ENCODE measurements at regions not wholly inside any gene's neighbourhood (a gene's known extent, or its start where the extent isn't known, plus 50 kb on each side); places are given as distances from the start of the nearest gene placed in this dataset.
"Not testable (repeated sequence)": the region's sequence is repeated elsewhere in the genome, so short reads cannot be mapped to it uniquely, and the experiment has no call there.

GRCh38 chr16:22572331-22573224, 61.9 kb downstream of the NPIPB5 start:
- H3K27ac Mint-ChIP-seq, H3K4me1 Mint-ChIP-seq, DNase-seq, H3K36me3 Mint-ChIP-seq, H3K4me3 Mint-ChIP-seq, H3K9me3 Mint-ChIP-seq: not testable (repeated sequence)
- H3K27me3 Mint-ChIP-seq = peaks cover 23% of the 10 kb centered on the region

GRCh38 chr16:22573225-22573530, 62.5 kb downstream of the NPIPB5 start:
- not testable (repeated sequence) for DNase-seq, H3K36me3 Mint-ChIP-seq, H3K4me1 Mint-ChIP-seq, H3K27ac Mint-ChIP-seq, H3K4me3 Mint-ChIP-seq, H3K9me3 Mint-ChIP-seq
- H3K27me3 Mint-ChIP-seq = peaks cover 23% of the 10 kb centered on the region

GRCh38 chr16:22576506-22576905, 65.8 kb downstream of the NPIPB5 start:
- H3K27ac Mint-ChIP-seq, H3K4me3 Mint-ChIP-seq, DNase-seq, H3K4me1 Mint-ChIP-seq, H3K9me3 Mint-ChIP-seq, H3K36me3 Mint-ChIP-seq: not testable (repeated sequence)
- H3K27me3 Mint-ChIP-seq = peaks cover 23% of the 10 kb centered on the region

GRCh38 chr16:22583195-22583594, 72.5 kb downstream of the NPIPB5 start:
- H3K4me1 Mint-ChIP-seq, H3K9me3 Mint-ChIP-seq, H3K36me3 Mint-ChIP-seq, DNase-seq, H3K27ac Mint-ChIP-seq, H3K27me3 Mint-ChIP-seq, H3K4me3 Mint-ChIP-seq: not testable (repeated sequence)

- H3K4me3 Mint-ChIP-seq, H3K4me1 Mint-ChIP-seq, H3K27me3 Mint-ChIP-seq: not testable (repeated sequence)
Observed at GRCh38 chr16:22584459-22584858, 73.8 kb downstream of the NPIPB5 start.

GRCh38 chr16:22584941-22585340, 74.2 kb downstream of the NPIPB5 start:
- DNase-seq, H3K4me3 Mint-ChIP-seq, H3K36me3 Mint-ChIP-seq, H3K4me1 Mint-ChIP-seq, H3K27me3 Mint-ChIP-seq, H3K9me3 Mint-ChIP-seq, H3K27ac Mint-ChIP-seq: not testable (repeated sequence)

More at GRCh38 chr16:22584459-22584858, 73.8 kb downstream of the NPIPB5 start:
- H3K36me3 Mint-ChIP-seq, H3K27ac Mint-ChIP-seq, H3K9me3 Mint-ChIP-seq, DNase-seq: not testable (repeated sequence)

- H3K4me3 Mint-ChIP-seq, H3K9me3 Mint-ChIP-seq, DNase-seq, H3K27me3 Mint-ChIP-seq, H3K27ac Mint-ChIP-seq, H3K4me1 Mint-ChIP-seq, H3K36me3 Mint-ChIP-seq: not testable (repeated sequence)
Observed at GRCh38 chr16:22585431-22585830, 74.7 kb downstream of the NPIPB5 start.

- H3K36me3 Mint-ChIP-seq, H3K4me1 Mint-ChIP-seq, H3K9me3 Mint-ChIP-seq, DNase-seq, H3K4me3 Mint-ChIP-seq, H3K27me3 Mint-ChIP-seq, H3K27ac Mint-ChIP-seq: not testable (repeated sequence)
Observed at GRCh38 chr16:22586732-22587131, 76.0 kb downstream of the NPIPB5 start.

- not testable (repeated sequence) for H3K9me3 Mint-ChIP-seq, H3K27ac Mint-ChIP-seq, DNase-seq, H3K27me3 Mint-ChIP-seq, H3K36me3 Mint-ChIP-seq, H3K4me1 Mint-ChIP-seq, H3K4me3 Mint-ChIP-seq
Observed at GRCh38 chr16:22589757-22590156, 79.1 kb downstream of the NPIPB5 start.

GRCh38 chr16:22596445-22597045, 85.9 kb downstream of the NPIPB5 start:
- H3K36me3 Mint-ChIP-seq, DNase-seq, H3K4me3 Mint-ChIP-seq, H3K9me3 Mint-ChIP-seq, H3K27me3 Mint-ChIP-seq, H3K4me1 Mint-ChIP-seq, H3K27ac Mint-ChIP-seq: not testable (repeated sequence)

- H3K27ac Mint-ChIP-seq, H3K4me1 Mint-ChIP-seq, H3K27me3 Mint-ChIP-seq, H3K9me3 Mint-ChIP-seq, DNase-seq, H3K4me3 Mint-ChIP-seq, H3K36me3 Mint-ChIP-seq: not testable (repeated sequence)
Observed at GRCh38 chr16:22603744-22604143, 93.1 kb downstream of the NPIPB5 start.

- not testable (repeated sequence) for H3K36me3 Mint-ChIP-seq, H3K9me3 Mint-ChIP-seq, H3K4me3 Mint-ChIP-seq, H3K4me1 Mint-ChIP-seq, H3K27me3 Mint-ChIP-seq, H3K27ac Mint-ChIP-seq, DNase-seq
Observed at GRCh38 chr16:22606619-22607018, 95.9 kb downstream of the NPIPB5 start.

- not testable (repeated sequence) for H3K4me3 Mint-ChIP-seq
Observed at GRCh38 chr16:22609798-22610197, 99.1 kb downstream of the NPIPB5 start.

GRCh38 chr16:22611128-22611527, 100.4 kb downstream of the NPIPB5 start:
- DNase-seq, H3K27ac Mint-ChIP-seq, H3K36me3 Mint-ChIP-seq, H3K4me3 Mint-ChIP-seq, H3K4me1 Mint-ChIP-seq, H3K9me3 Mint-ChIP-seq, H3K27me3 Mint-ChIP-seq: not testable (repeated sequence)

More at GRCh38 chr16:22609798-22610197, 99.1 kb downstream of the NPIPB5 start:
- H3K27ac Mint-ChIP-seq, H3K36me3 Mint-ChIP-seq, H3K4me1 Mint-ChIP-seq, H3K27me3 Mint-ChIP-seq, DNase-seq, H3K9me3 Mint-ChIP-seq: not testable (repeated sequence)

- Mint-ChIP-seq H3K27ac (no peak overlapping the region), H3K4me1 (no peaks in the 10 kb centered on the region), H3K9me3 (no peaks in the 10 kb centered on the region), H3K27me3 (peaks cover 4% of the 10 kb centered on the region), H3K4me3 (no peak overlapping the region), H3K36me3 (no peaks in the 10 kb centered on the region)
- DNase-seq = no peak
Observed at GRCh38 chr16:22614271-22614947, 103.7 kb downstream of the NPIPB5 start.

- H3K4me1 Mint-ChIP-seq = no peaks in the 10 kb centered on the region
- H3K27ac Mint-ChIP-seq = no peak overlapping the region
- no peaks in the 10 kb centered on the region for H3K9me3 Mint-ChIP-seq
- no peaks in the 10 kb centered on the region for H3K36me3 Mint-ChIP-seq
- no peak for DNase-seq
- no peaks in the 10 kb centered on the region for H3K27me3 Mint-ChIP-seq
- no peak overlapping the region for H3K4me3 Mint-ChIP-seq
Observed at GRCh38 chr16:22618842-22619241, 108.2 kb downstream of the NPIPB5 start.
